ENCODE measurements at regions not wholly inside any gene's neighbourhood (a gene's known extent, or its start where the extent isn't known, plus 50 kb on each side); places are given as distances from the start of the nearest gene placed in this dataset.
"Not testable (repeated sequence)": the region's sequence is repeated elsewhere in the genome, so short reads cannot be mapped to it uniquely, and the experiment has no call there.

GRCh38 chr4:114034189-114034588 lies 54.7 kb upstream of the ARSJ start:
- no peaks in the 10 kb centered on the region for H3K27me3 ChIP-seq (ENCODE audit: insufficient read depth, low read length)
- no peaks in the 10 kb centered on the region for H3K9me3 ChIP-seq (ENCODE audit: low read length)
- H3K4me1 ChIP-seq (ENCODE audit: insufficient read depth, low read length): no peaks in the 10 kb centered on the region
- no peak overlapping the region for H3K4me3 ChIP-seq (ENCODE audit: low read length)
- no peak overlapping the region for H2AFZ ChIP-seq (ENCODE audit: low read depth, low read length)
- H3K36me3 ChIP-seq (ENCODE audit: insufficient read depth, low read length): no peaks in the 10 kb centered on the region

- H2AFZ ChIP-seq (ENCODE audit: low read depth, low read length): no peak overlapping the region
- H3K9me3 ChIP-seq (ENCODE audit: low read length): no peaks in the 10 kb centered on the region
- no peaks in the 10 kb centered on the region for H3K36me3 ChIP-seq (ENCODE audit: insufficient read depth, low read length)
- no peaks in the 10 kb centered on the region for H3K27me3 ChIP-seq (ENCODE audit: insufficient read depth, low read length)
- no peak overlapping the region for H3K4me3 ChIP-seq (ENCODE audit: low read length)
- H3K4me1 ChIP-seq (ENCODE audit: insufficient read depth, low read length): no peaks in the 10 kb centered on the region
Observed at GRCh38 chr4:114036426-114036825, 57.0 kb upstream of the ARSJ start.

- Histone ChIP-seq H3K36me3 (ENCODE audit: insufficient read depth, low read length) (no peaks in the 10 kb centered on the region), H3K4me1 (ENCODE audit: insufficient read depth, low read length) (no peaks in the 10 kb centered on the region), H2AFZ (ENCODE audit: low read depth, low read length) (no peak overlapping the region), H3K9me3 (ENCODE audit: low read length) (no peaks in the 10 kb centered on the region), H3K27me3 (ENCODE audit: insufficient read depth, low read length) (no peaks in the 10 kb centered on the region), H3K4me3 (ENCODE audit: low read length) (no peak overlapping the region)
Observed at GRCh38 chr4:114036864-114037263, 57.4 kb upstream of the ARSJ start.

- no peak overlapping the region for H3K4me3 ChIP-seq (ENCODE audit: low read length)
- H2AFZ ChIP-seq (ENCODE audit: low read depth, low read length): no peak overlapping the region
- H3K9me3 ChIP-seq (ENCODE audit: low read length): no peaks in the 10 kb centered on the region
- no peaks in the 10 kb centered on the region for H3K27me3 ChIP-seq (ENCODE audit: insufficient read depth, low read length)
- H3K36me3 ChIP-seq (ENCODE audit: insufficient read depth, low read length): no peaks in the 10 kb centered on the region
- no peaks in the 10 kb centered on the region for H3K4me1 ChIP-seq (ENCODE audit: insufficient read depth, low read length)
Observed at GRCh38 chr4:114037988-114038387, 58.5 kb upstream of the ARSJ start.

- Histone ChIP-seq H3K4me3 (ENCODE audit: low read length) (no peak overlapping the region), H3K36me3 (ENCODE audit: insufficient read depth, low read length) (no peaks in the 10 kb centered on the region), H3K4me1 (ENCODE audit: insufficient read depth, low read length) (no peaks in the 10 kb centered on the region), H2AFZ (ENCODE audit: low read depth, low read length) (no peak overlapping the region), H3K27me3 (ENCODE audit: insufficient read depth, low read length) (no peaks in the 10 kb centered on the region), H3K9me3 (ENCODE audit: low read length) (no peaks in the 10 kb centered on the region)
Observed at GRCh38 chr4:114038762-114039387, 59.4 kb upstream of the ARSJ start.

- H3K9me3 ChIP-seq (ENCODE audit: low read length): no peaks in the 10 kb centered on the region
- no peaks in the 10 kb centered on the region for H3K36me3 ChIP-seq (ENCODE audit: insufficient read depth, low read length)
- H3K4me1 ChIP-seq (ENCODE audit: insufficient read depth, low read length): no peaks in the 10 kb centered on the region
- no peak overlapping the region for H2AFZ ChIP-seq (ENCODE audit: low read depth, low read length)
- H3K27me3 ChIP-seq (ENCODE audit: insufficient read depth, low read length): no peaks in the 10 kb centered on the region
- H3K4me3 ChIP-seq (ENCODE audit: low read length): no peak overlapping the region
Observed at GRCh38 chr4:114040319-114041116, 61.1 kb upstream of the ARSJ start.

- Histone ChIP-seq H3K27me3 (ENCODE audit: insufficient read depth, low read length) (no peaks in the 10 kb centered on the region), H3K4me1 (ENCODE audit: insufficient read depth, low read length) (no peaks in the 10 kb centered on the region), H2AFZ (ENCODE audit: low read depth, low read length) (no peak overlapping the region), H3K9me3 (ENCODE audit: low read length) (no peaks in the 10 kb centered on the region), H3K36me3 (ENCODE audit: insufficient read depth, low read length) (no peaks in the 10 kb centered on the region), H3K4me3 (ENCODE audit: low read length) (no peak overlapping the region)
Observed at GRCh38 chr4:114041117-114041475, 61.6 kb upstream of the ARSJ start.

GRCh38 chr4:114043116-114043515 lies 63.7 kb upstream of the ARSJ start:
- Histone ChIP-seq H3K27me3 (ENCODE audit: insufficient read depth, low read length) (no peaks in the 10 kb centered on the region), H3K36me3 (ENCODE audit: insufficient read depth, low read length) (no peaks in the 10 kb centered on the region), H2AFZ (ENCODE audit: low read depth, low read length) (no peak overlapping the region), H3K4me1 (ENCODE audit: insufficient read depth, low read length) (no peaks in the 10 kb centered on the region), H3K9me3 (ENCODE audit: low read length) (no peaks in the 10 kb centered on the region), H3K4me3 (ENCODE audit: low read length) (no peak overlapping the region)

GRCh38 chr4:114044351-114044750 lies 64.9 kb upstream of the ARSJ start:
- H3K4me1 ChIP-seq (ENCODE audit: insufficient read depth, low read length); H3K9me3 ChIP-seq (ENCODE audit: low read length); H2AFZ ChIP-seq (ENCODE audit: low read depth, low read length); H3K4me3 ChIP-seq (ENCODE audit: low read length); H3K27me3 ChIP-seq (ENCODE audit: insufficient read depth, low read length); H3K36me3 ChIP-seq (ENCODE audit: insufficient read depth, low read length): not testable (repeated sequence)

- H3K9me3 ChIP-seq (ENCODE audit: low read length): no peaks in the 10 kb centered on the region
- H3K36me3 ChIP-seq (ENCODE audit: insufficient read depth, low read length): no peaks in the 10 kb centered on the region
- no peaks in the 10 kb centered on the region for H3K4me1 ChIP-seq (ENCODE audit: insufficient read depth, low read length)
- H3K4me3 ChIP-seq (ENCODE audit: low read length): no peak overlapping the region
- H3K27me3 ChIP-seq (ENCODE audit: insufficient read depth, low read length): no peaks in the 10 kb centered on the region
- H2AFZ ChIP-seq (ENCODE audit: low read depth, low read length): no peak overlapping the region
Observed at GRCh38 chr4:114046331-114046730, 66.9 kb upstream of the ARSJ start.

GRCh38 chr4:114048154-114048553 lies 68.7 kb upstream of the ARSJ start:
- H3K27me3 ChIP-seq (ENCODE audit: insufficient read depth, low read length); H3K36me3 ChIP-seq (ENCODE audit: insufficient read depth, low read length); H3K4me3 ChIP-seq (ENCODE audit: low read length); H3K9me3 ChIP-seq (ENCODE audit: low read length); H2AFZ ChIP-seq (ENCODE audit: low read depth, low read length); H3K4me1 ChIP-seq (ENCODE audit: insufficient read depth, low read length): not testable (repeated sequence)

GRCh38 chr4:114052227-114052626 lies 72.8 kb upstream of the ARSJ start:
- Histone ChIP-seq H3K4me1 (ENCODE audit: insufficient read depth, low read length) (no peaks in the 10 kb centered on the region), H3K9me3 (ENCODE audit: low read length) (no peaks in the 10 kb centered on the region), H3K27me3 (ENCODE audit: insufficient read depth, low read length) (no peaks in the 10 kb centered on the region), H3K36me3 (ENCODE audit: insufficient read depth, low read length) (no peaks in the 10 kb centered on the region), H2AFZ (ENCODE audit: low read depth, low read length) (no peak overlapping the region), H3K4me3 (ENCODE audit: low read length) (no peak overlapping the region)

- no peaks in the 10 kb centered on the region for H3K9me3 ChIP-seq (ENCODE audit: low read length)
- H3K4me3 ChIP-seq (ENCODE audit: low read length): no peak overlapping the region
- no peaks in the 10 kb centered on the region for H3K4me1 ChIP-seq (ENCODE audit: insufficient read depth, low read length)
- no peak overlapping the region for H2AFZ ChIP-seq (ENCODE audit: low read depth, low read length)
- no peaks in the 10 kb centered on the region for H3K36me3 ChIP-seq (ENCODE audit: insufficient read depth, low read length)
- H3K27me3 ChIP-seq (ENCODE audit: insufficient read depth, low read length): no peaks in the 10 kb centered on the region
Observed at GRCh38 chr4:114056599-114056998, 77.2 kb upstream of the ARSJ start.

- no peaks in the 10 kb centered on the region for H3K4me1 ChIP-seq (ENCODE audit: insufficient read depth, low read length)
- H3K9me3 ChIP-seq (ENCODE audit: low read length): no peaks in the 10 kb centered on the region
- no peak overlapping the region for H2AFZ ChIP-seq (ENCODE audit: low read depth, low read length)
- no peak overlapping the region for H3K4me3 ChIP-seq (ENCODE audit: low read length)
- no peaks in the 10 kb centered on the region for H3K27me3 ChIP-seq (ENCODE audit: insufficient read depth, low read length)
- no peaks in the 10 kb centered on the region for H3K36me3 ChIP-seq (ENCODE audit: insufficient read depth, low read length)
Observed at GRCh38 chr4:114057746-114058145, 78.3 kb upstream of the ARSJ start.
